Uterus (tissue), 3 donors: ENCODE measurements at regions not wholly inside any gene's neighbourhood (a gene's known extent, or its start where the extent isn't known, plus 50 kb on each side); places are given as distances from the start of the nearest gene placed in this dataset. TPM values are rescaled to one million over a fixed set of nuclear protein-coding genes. Genes with fewer than 3 reads are reported as not detected.

Experiments
- DNase-seq, 2 donors: peaks; one replicate each; pipeline ENCODE4 v3.0.0-alpha.2; 2019 to 2020
- H3K27ac ChIP-seq, 2 donors: fragments of 200-600 bp; sonication (generic); 1 replicate in 1 of 2; 2 replicates in 1 of 2; pipeline ENCODE4 v1.5.1; 2016 to 2018
- H3K27me3 ChIP-seq, 2 donors: fragments of 200-600 bp; sonication (generic); one replicate each; pipeline ENCODE4 v1.5.1; 2018 to 2019; ENCODE audit warnings: control low read depth in 1 of 2
- H3K36me3 ChIP-seq, 2 donors: fragments of 200-600 bp; sonication (generic); one replicate each; pipeline ENCODE4 v1.5.1; 2019; ENCODE audit warnings: control low read depth in 1 of 2
- H3K4me1 ChIP-seq, 2 donors: fragments of 200-600 bp; sonication (generic); one replicate each; pipeline ENCODE4 v1.5.1; 2018 to 2019; ENCODE audit warnings: control low read depth in 1 of 2
- H3K4me3 ChIP-seq, 2 donors: fragments of 200-600 bp; sonication (generic); 1 replicate in 1 of 2; 2 replicates in 1 of 2; pipeline ENCODE4 v1.5.1; 2018 to 2019; ENCODE audit warnings: mild to moderate bottlenecking in 1 of 2
- H3K9me3 ChIP-seq, 2 donors: fragments of 200-600 bp; sonication (generic); one replicate each; pipeline ENCODE4 v1.5.1; 2019; ENCODE audit warnings: control low read depth in 1 of 2
- CTCF ChIP-seq, 4 experiments: fragments of 200-600 bp in 2 of 4; fragments of 450-650 bp in 2 of 4; sonication (generic) in 2 of 4; IDR thresholded peaks; one replicate each; pipeline ENCODE4 v1.5.1; 2016 to 2019; ENCODE audit warnings: antibody characterized with exemption in 4 of 4, mild to moderate bottlenecking in 2 of 4, moderate library complexity in 1 of 4
- POLR2A ChIP-seq, 2 donors: fragments of 450-650 bp; IDR thresholded peaks; one replicate each; pipeline ENCODE4 v1.6.1; 2016; ENCODE audit warnings: antibody characterized with exemption in 2 of 2, mild to moderate bottlenecking in 1 of 2, moderate library complexity in 1 of 2
- intact Hi-C: fragments of 100-400 bp; cut with DNase I; formaldehyde crosslinking; loops from one replicate; pipeline ENCODE4 v1.15.1; 2023; ENCODE audit warnings: low total_unique reads
- small RNA-seq: library from RNA; depleted of rRNA; stranded (forward); fragments of <200 nt; gene quantifications from one replicate; pipeline ENCODE3, GENCODE V24; 2016
- donor health status: DM: yes; HTN: yes; CAD: no.

GRCh38 chr3:157559401-157559800 lies 56.2 kb upstream of the VEPH1 start:
- Histone ChIP-seq H3K27ac (no peak overlapping the region), H3K9me3 (no peaks in the 10 kb centered on the region), H3K4me1 (no peaks in the 10 kb centered on the region), H3K36me3 (no peaks in the 10 kb centered on the region), H3K27me3 (no peaks in the 10 kb centered on the region), H3K4me3 (no peak overlapping the region)
- no peak for TF ChIP-seq CTCF (IDR thresholded peaks at IDR 0.05)
- no peak for TF ChIP-seq POLR2A (IDR thresholded peaks at IDR 0.05)
- DNase-seq: no peak
- intact Hi-C loops: no loop called here

Small RNA genes lying in the stretch of these regions (small RNA-seq; reads per million reads assigned to genes)
- gene RN7SKP46: not detected
